ENCODE measurements at regions not wholly inside any gene's neighbourhood (a gene's known extent, or its start where the extent isn't known, plus 50 kb on each side); places are given as distances from the start of the nearest gene placed in this dataset.

DNA sequence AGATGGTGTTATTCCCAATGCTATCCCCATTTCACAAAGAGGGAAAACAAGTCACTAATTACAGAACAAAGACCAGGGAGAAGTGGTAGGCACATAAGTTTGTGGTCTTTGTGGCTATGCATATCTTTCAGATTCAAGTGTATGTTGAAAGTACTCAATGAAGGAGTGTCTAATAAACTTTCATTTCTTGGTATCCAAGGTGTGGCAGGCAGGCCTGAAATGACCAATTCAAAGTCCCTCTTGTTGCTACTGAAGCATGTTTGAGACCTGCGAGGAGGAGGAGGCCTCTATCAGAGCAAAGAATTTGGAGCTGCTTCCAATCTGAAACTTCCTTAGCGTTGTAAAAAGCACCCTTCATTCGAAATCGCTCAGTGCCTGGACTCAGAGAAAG, 60.9 kb upstream of the KLF7 start:
- TF ChIP-seq, protein P1, sequence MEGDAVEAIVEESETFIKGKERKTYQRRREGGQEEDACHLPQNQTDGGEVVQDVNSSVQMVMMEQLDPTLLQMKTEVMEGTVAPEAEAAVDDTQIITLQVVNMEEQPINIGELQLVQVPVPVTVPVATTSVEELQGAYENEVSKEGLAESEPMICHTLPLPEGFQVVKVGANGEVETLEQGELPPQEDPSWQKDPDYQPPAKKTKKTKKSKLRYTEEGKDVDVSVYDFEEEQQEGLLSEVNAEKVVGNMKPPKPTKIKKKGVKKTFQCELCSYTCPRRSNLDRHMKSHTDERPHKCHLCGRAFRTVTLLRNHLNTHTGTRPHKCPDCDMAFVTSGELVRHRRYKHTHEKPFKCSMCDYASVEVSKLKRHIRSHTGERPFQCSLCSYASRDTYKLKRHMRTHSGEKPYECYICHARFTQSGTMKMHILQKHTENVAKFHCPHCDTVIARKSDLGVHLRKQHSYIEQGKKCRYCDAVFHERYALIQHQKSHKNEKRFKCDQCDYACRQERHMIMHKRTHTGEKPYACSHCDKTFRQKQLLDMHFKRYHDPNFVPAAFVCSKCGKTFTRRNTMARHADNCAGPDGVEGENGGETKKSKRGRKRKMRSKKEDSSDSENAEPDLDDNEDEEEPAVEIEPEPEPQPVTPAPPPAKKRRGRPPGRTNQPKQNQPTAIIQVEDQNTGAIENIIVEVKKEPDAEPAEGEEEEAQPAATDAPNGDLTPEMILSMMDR (IDR thresholded peaks at IDR 0.05): no peak
- Histone ChIP-seq H3K4me3 (peak overlapping the region in 1 of 2 donors; percentile 39), H3K27me3 (no peaks in the 10 kb centered on the region), H3K4me1 (peaks cover 5 to 7% of the 10 kb centered on the region in 2 donors), H3K36me3 (no peaks in the 10 kb centered on the region), H3K9me3 (no peaks in the 10 kb centered on the region), H3K27ac (peak overlapping the region in 1 of 2 donors; percentile 48)
- no peak for DNase-seq (ENCODE audit: low spot score in 2 of 2)
- intact Hi-C loops (cut with DNase I): no loop called here

DNA sequence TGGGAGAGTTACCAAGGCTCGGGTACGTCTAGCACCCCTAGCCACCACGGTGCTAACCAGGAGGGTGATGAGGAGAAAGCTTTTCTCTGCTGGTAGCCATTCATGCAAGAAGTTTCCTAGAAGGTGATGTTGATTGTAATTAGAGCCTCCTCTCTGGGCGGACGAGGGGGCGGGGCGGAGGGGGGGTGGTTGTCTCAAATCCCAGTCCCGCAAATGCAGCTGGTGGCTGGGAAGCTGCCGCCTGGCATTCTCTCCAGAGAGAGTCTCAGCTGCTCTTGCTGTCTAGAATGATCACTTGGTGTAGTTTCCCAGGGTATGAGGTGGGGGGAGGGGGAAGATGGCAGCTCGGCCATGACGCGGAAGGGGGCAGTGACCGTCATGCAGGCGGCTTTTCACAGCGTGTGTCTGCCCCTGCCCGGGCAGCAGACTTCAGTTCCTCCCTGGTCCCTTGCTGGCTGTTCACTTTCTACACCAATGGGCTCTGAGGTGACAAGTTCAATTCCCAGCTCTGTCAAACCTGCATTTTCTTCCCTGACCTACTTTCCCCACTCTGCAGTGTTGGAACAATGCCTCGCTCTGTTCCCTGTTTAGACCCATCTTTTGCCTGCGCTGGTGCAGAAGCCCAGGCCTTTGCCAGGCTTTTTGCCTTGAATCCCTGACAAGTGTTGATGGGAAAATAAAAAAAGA, 61.5 kb upstream of the KLF7 start:
- Histone ChIP-seq H3K27ac (peak overlapping the region in 1 of 2 donors; percentile 48), H3K36me3 (no peaks in the 10 kb centered on the region), H3K4me1 (peaks cover 5 to 7% of the 10 kb centered on the region in 2 donors), H3K4me3 (peak overlapping the region; percentile 17 to 39), H3K27me3 (no peaks in the 10 kb centered on the region), H3K9me3 (no peaks in the 10 kb centered on the region)
- intact Hi-C loops (cut with DNase I): no loop called here
- TF ChIP-seq, protein P1 (IDR thresholded peaks at IDR 0.05): no peak
- no peak for DNase-seq (ENCODE audit: low spot score in 2 of 2)

DNA sequence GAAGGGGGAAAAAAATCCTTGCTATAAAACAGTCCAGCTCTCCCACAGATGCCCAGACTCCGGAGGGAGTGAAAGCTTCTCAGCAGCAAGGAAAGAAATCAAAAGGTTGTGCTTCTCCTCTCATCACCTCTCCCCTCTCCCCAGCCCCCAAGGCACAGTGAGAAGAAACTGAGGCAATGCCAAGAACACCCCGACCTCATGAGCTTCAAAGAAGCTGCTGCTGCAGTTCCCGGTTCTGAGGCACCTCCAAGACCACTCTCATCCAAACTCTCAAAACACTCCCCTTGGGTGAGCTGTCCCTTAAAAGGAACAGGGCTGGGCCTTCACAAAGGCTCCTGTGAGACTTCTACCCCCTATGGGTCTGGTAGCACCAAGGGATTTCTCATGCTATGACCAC, 62.0 kb upstream of the KLF7 start:
- TF ChIP-seq, protein P1 (IDR thresholded peaks at IDR 0.05): no peak
- DNase-seq (ENCODE audit: low spot score in 2 of 2): no peak
- peak overlapping the region in 1 of 2 donors; percentile 39 for H3K4me3 ChIP-seq
- no peaks in the 10 kb centered on the region for H3K9me3 ChIP-seq
- no peaks in the 10 kb centered on the region for H3K36me3 ChIP-seq
- H3K27ac ChIP-seq: peak overlapping the region in 1 of 2 donors; percentile 48
- peaks cover 5 to 7% of the 10 kb centered on the region in 2 donors for H3K4me1 ChIP-seq
- H3K27me3 ChIP-seq: no peaks in the 10 kb centered on the region
- intact Hi-C loops (cut with DNase I): no loop called here

DNA sequence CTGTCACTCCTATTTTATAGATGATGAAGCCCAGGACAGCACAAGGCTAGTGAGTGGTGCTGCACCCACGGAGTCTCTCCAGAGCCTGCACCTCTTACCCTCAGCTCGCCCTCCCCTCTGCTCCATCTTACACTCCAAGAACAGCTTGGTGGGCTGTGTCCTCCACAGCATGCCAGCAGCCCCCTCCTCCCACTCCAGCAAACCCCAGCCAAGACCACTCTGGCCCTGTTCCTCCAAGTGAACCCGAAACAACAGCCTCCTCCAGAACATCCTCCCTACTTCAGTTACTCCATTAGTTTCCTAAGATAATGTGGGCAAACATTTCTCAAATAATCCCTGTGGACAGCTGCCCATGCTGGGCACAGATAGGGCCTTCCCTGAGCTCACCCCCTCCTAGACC, 62.7 kb upstream of the KLF7 start:
- Histone ChIP-seq H3K27ac (no peak overlapping the region), H3K4me3 (no peak overlapping the region), H3K36me3 (no peaks in the 10 kb centered on the region), H3K27me3 (no peaks in the 10 kb centered on the region), H3K9me3 (no peaks in the 10 kb centered on the region), H3K4me1 (peaks cover 5 to 7% of the 10 kb centered on the region in 2 donors)
- intact Hi-C loops (cut with DNase I): no loop called here
- no peak for DNase-seq (ENCODE audit: low spot score in 2 of 2)
- TF ChIP-seq, protein P1 (IDR thresholded peaks at IDR 0.05): no peak

DNA sequence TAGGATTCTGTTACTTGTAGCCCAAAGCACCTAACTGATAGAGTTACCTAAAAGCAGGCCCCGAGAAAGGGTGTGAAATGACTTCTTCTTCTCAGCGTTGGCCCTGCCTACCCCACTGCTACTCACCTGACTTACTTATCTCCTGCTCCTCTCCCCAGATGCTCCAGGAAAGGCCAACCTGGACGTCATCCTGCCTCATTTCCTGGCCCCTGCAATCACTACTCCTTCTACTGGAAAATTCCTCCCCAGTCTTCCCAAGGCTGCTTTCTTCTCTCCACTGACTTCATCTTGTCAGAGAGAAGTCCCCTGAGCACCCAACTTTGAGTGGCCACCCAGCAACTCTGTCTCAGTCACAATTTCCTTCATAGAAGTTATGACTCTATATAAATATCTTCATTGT, 63.4 kb upstream of the KLF7 start:
- Histone ChIP-seq H3K9me3 (no peaks in the 10 kb centered on the region), H3K36me3 (no peaks in the 10 kb centered on the region), H3K4me3 (no peak overlapping the region), H3K4me1 (peaks cover 5 to 7% of the 10 kb centered on the region in 2 donors), H3K27me3 (no peaks in the 10 kb centered on the region), H3K27ac (no peak overlapping the region)
- TF ChIP-seq, protein P1 (IDR thresholded peaks at IDR 0.05): no peak
- intact Hi-C loops (cut with DNase I): no loop called here
- DNase-seq (ENCODE audit: low spot score in 2 of 2): no peak

All from ascending aorta (tissue), 2 donors.